HCT116 (cell line): ENCODE measurements at regions not wholly inside any gene's neighbourhood (a gene's known extent, or its start where the extent isn't known, plus 50 kb on each side); places are given as distances from the start of the nearest gene placed in this dataset.

Source experiments
- CTCF ChIP-seq, 3 experiments: fragments of 200-600 bp in 1 of 3; sonication (generic) in 1 of 3; IDR thresholded peaks in 2 of 3; conservative IDR thresholded peaks in 1 of 3; 2 replicates each; pipeline ENCODE4 v1.5.1; 2012 to 2017; ENCODE audit warnings: low read depth in 2 of 3, low read length in 2 of 3, antibody characterized with exemption in 1 of 3, borderline replicate concordance in 1 of 3, control low read depth in 1 of 3, mild to moderate bottlenecking in 1 of 3, mixed read lengths in 1 of 3, mixed run types in 1 of 3, moderate library complexity in 1 of 3; ENCODE audit not compliant: insufficient read depth in 1 of 3
- MAX ChIP-seq: IDR thresholded peaks from 2 replicates; pipeline ENCODE4 v1.6.1; 2012

- TF ChIP-seq CTCF (IDR thresholded peaks at IDR 0.05 in 2 of 3, conservative IDR thresholded peaks at IDR 0.05 in 1 of 3; ENCODE audit: borderline replicate concordance in 1 of 3, insufficient read depth in 1 of 3, low read depth in 2 of 3, low read length in 2 of 3) (no peak), MAX (no peak)
These were observed 300.6 kb downstream of the STIM2 start for GRCh38 chr4:27161191-27161590.
